K562 (cell line): ENCODE measurements at regions not wholly inside any gene's neighbourhood (a gene's known extent, or its start where the extent isn't known, plus 50 kb on each side); places are given as distances from the start of the nearest gene placed in this dataset.

Experiments
- ATAC-seq: fragments of 200-7000 bp; cut with Tn5 transposase; 3 replicates; pipeline ENCODE4 v1.9.1; 2020; ENCODE audit warnings: moderate library complexity
- BruUV-seq: library from RNA; stranded (reverse); fragments of 400-500 nt; replicated peaks from 2 replicates; lab custom pipeline; 2021; lab: Mats Ljungman, UMichigan
- CTCF ChIA-PET: fragments of 300-600 bp; formaldehyde crosslinking; extraction: SDS; loops from one replicate; lab custom pipeline; 2021; ENCODE audit warnings: low intra/inter-chr PET ratio; lab: Yijun Ruan, JAX
- POLR2A ChIA-PET: fragments of 300-600, 350-650 bp; sonication (Branson Sonifier 250); formaldehyde crosslinking; extraction: SDS; loops from one replicate; lab custom pipeline; 2021; ENCODE audit warnings: antibody characterized with exemption, inconsistent platforms; lab: Yijun Ruan, JAX
- DNase-seq, 4 experiments: peaks; one replicate each; pipeline versions ENCODE4 v3.0.0 to v3.0.0-alpha.2; 2011 to 2018; ENCODE audit warnings: low spot score in 3 of 4, mixed read lengths in 3 of 4; ENCODE audit errors: extremely low read depth in 1 of 4
- FAIRE-seq: peaks from 2 replicates; lab custom pipeline; 2011; peaks lifted over from hg19 to GRCh38; lab: Jason Lieb, UNC
- H2AFZ ChIP-seq: 2 replicates; pipeline ENCODE4 v1.6.0; 2011; ENCODE audit warnings: low read depth, low read length, control low read depth, inconsistent platforms
- H3K27ac ChIP-seq: fragments of 200-600 bp; 3 replicates; pipeline ENCODE4 v1.8.0; 2011; ENCODE audit warnings: low read depth, mild to moderate bottlenecking, control low read depth, inconsistent platforms, low read length, moderate library complexity, mixed read lengths; ENCODE audit errors: extremely low read depth
- H3K27me3 ChIP-seq, 2 experiments: fragments of 300-600 bp in 1 of 2; 2 replicates in 1 of 2; 3 replicates in 1 of 2; pipeline versions ENCODE4 v1.6.0 to v1.8.0; 2011; ENCODE audit warnings: inconsistent platforms in 2 of 2, low read length in 2 of 2, mild to moderate bottlenecking in 1 of 2, mixed read lengths in 1 of 2, moderate library complexity in 1 of 2; ENCODE audit not compliant: control insufficient read depth in 2 of 2, insufficient read depth in 2 of 2
- H3K36me3 ChIP-seq: fragments of 300-600 bp; 3 replicates; pipeline ENCODE4 v1.8.0; 2011; ENCODE audit warnings: mild to moderate bottlenecking, low read length, inconsistent platforms; ENCODE audit not compliant: control insufficient read depth, insufficient read depth
- H3K4me1 ChIP-seq, 2 experiments: fragments of 200-600 bp in 1 of 2; replicated peaks in 1 of 2; 2 replicates in 1 of 2; 3 replicates in 1 of 2; pipeline versions ENCODE4 v1.5.1 to v1.8.0; 2011; ENCODE audit warnings: inconsistent platforms in 2 of 2, low read length in 2 of 2, mild to moderate bottlenecking in 1 of 2, mixed read lengths in 1 of 2, moderate library complexity in 1 of 2; ENCODE audit not compliant: control insufficient read depth in 2 of 2, insufficient read depth in 2 of 2
- H3K4me2 ChIP-seq: 2 replicates; pipeline ENCODE4 v1.6.1; 2011; ENCODE audit warnings: low read length, control low read depth, inconsistent platforms, mixed read lengths; ENCODE audit not compliant: insufficient read depth
- H3K4me3 ChIP-seq: fragments of 200-600 bp; sonication (generic), shearing (Covaris generic); 2 replicates; pipeline ENCODE4 v1.5.1; 2016; ENCODE audit warnings: control low read depth, inconsistent platforms
- H3K79me2 ChIP-seq: fragments of 200-600 bp; 3 replicates; pipeline ENCODE4 v1.8.0; 2011; ENCODE audit warnings: low read length, inconsistent platforms; ENCODE audit not compliant: control insufficient read depth, insufficient read depth
- H3K9ac ChIP-seq, 2 experiments: 2 replicates each; pipeline versions ENCODE4 v1.6.0 to v1.6.1; 2011; ENCODE audit warnings: low read depth in 2 of 2, low read length in 2 of 2, control low read depth in 1 of 2, inconsistent platforms in 1 of 2, mild to moderate bottlenecking in 1 of 2, mixed read lengths in 1 of 2; ENCODE audit not compliant: insufficient read depth in 1 of 2
- H3K9me1 ChIP-seq: one replicate; pipeline ENCODE4 v1.6.0; 2011; ENCODE audit warnings: inconsistent platforms, mild to moderate bottlenecking, low read length, moderate library complexity; ENCODE audit not compliant: control insufficient read depth, insufficient read depth
- H3K9me3 ChIP-seq: replicated peaks from 2 replicates; pipeline ENCODE4 v1.5.1; 2011; ENCODE audit warnings: low read depth, low read length, inconsistent platforms; ENCODE audit not compliant: control insufficient read depth, insufficient read depth
- H4K20me1 ChIP-seq: replicated peaks from 2 replicates; pipeline ENCODE4 v1.6.1; 2011; ENCODE audit warnings: low read length, inconsistent platforms, mixed read lengths; ENCODE audit not compliant: control insufficient read depth, insufficient read depth
- CBX5 ChIP-seq: IDR thresholded peaks from 2 replicates; pipeline ENCODE4 v1.6.1; 2014; ENCODE audit warnings: low read depth, borderline replicate concordance
- ESRRB ChIP-seq: fragments of 250-450 bp; sonication (Bioruptor Pico); IDR thresholded peaks from 2 replicates; pipeline ENCODE4 v1.5.0; 2020; ENCODE audit warnings: mild to moderate bottlenecking, moderate library complexity, borderline replicate concordance
- MCM2 ChIP-seq: fragments of 450-650 bp; IDR thresholded peaks from 2 replicates; pipeline ENCODE4 v1.6.1; 2017; ENCODE audit warnings: low read depth, mild to moderate bottlenecking
- MTA2 ChIP-seq: fragments of 450-650 bp; IDR thresholded peaks from 2 replicates; pipeline ENCODE4 v1.6.1; 2016; ENCODE audit warnings: low read depth
- RAD21 ChIP-seq, 2 experiments: fragments of 250-450 bp in 1 of 2; fragments of 450-650 bp in 1 of 2; sonication (Bioruptor Pico) in 1 of 2; formaldehyde crosslinking in 1 of 2; IDR thresholded peaks in 1 of 2; conservative IDR thresholded peaks in 1 of 2; 2 replicates each; pipeline versions ENCODE4 v1.4.0 to v1.8.0; 2020 to 2022; ENCODE audit warnings: mild to moderate bottlenecking in 2 of 2, moderate library complexity in 1 of 2
- RAD51 ChIP-seq: fragments of 450-650 bp; IDR thresholded peaks from 2 replicates; pipeline ENCODE4 v1.7.1; 2016; ENCODE audit warnings: low read depth, mild to moderate bottlenecking, borderline replicate concordance
- ZNF551 ChIP-seq: fragments of 250-450 bp; sonication (Bioruptor Pico); IDR thresholded peaks from 2 replicates; pipeline ENCODE4 v1.5.0; 2021; ENCODE audit warnings: mild to moderate bottlenecking, moderate library complexity
- ZSCAN32 ChIP-seq: fragments of 450-650 bp; formaldehyde crosslinking; IDR thresholded peaks from 2 replicates; pipeline ENCODE4 v1.4.0; 2020; ENCODE audit warnings: mild to moderate bottlenecking, moderate library complexity
- WGBS: fragments of 100-300 bp; shearing (Covaris generic); methylation state at CpG from one replicate; pipeline ENCODE4 v1.1.6; 2016; ENCODE audit warnings: low coverage, mixed read lengths; ENCODE audit not compliant: insufficient coverage; ENCODE audit errors: missing lambda C conversion rate; 5-methylcytosine and 5-hydroxymethylcytosine counted together
- in situ Hi-C: fragments of 300-500 bp; cut with MboI; formaldehyde crosslinking; loops from 4 replicates; pipeline ENCODE4 v1.15.0; 2018; ENCODE audit warnings: inconsistent platforms, mixed read lengths
- intact Hi-C: fragments of 100-400 bp; cut with micrococcal nuclease; formaldehyde crosslinking; loops from 2 replicates; pipeline ENCODE4 v1.14.2; 2022
- TF ChIP-seq, protein P1 (sequence below): fragments of 450-650 bp; conservative IDR thresholded peaks from 2 replicates; pipeline ENCODE4 v1.6.1; 2016; ENCODE audit warnings: missing genetic modification characterization, low read depth, mild to moderate bottlenecking, missing compliant biosample characterization, moderate library complexity

DNA sequence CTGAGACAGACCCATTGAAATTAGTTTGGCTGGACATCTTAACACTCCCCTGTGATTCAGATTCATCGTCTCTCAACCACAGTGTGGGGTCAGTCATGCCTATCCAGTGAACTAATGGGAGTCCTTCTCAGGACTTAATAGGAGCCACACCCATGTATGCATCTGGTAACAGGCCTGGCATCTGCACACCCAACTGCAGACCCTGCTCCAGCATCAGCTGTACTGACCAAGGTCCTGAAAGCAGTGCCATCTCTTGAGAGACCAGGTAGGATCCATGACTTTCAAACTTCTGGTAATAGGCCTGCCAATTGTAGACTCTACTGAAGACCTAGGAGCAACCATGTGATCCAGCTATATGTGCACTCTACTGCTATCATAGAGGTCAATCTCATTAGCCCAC lies 363.6 kb upstream of the POU3F2 start:
- ATAC-seq (no peak), DNase-seq (no peak), FAIRE-seq (no peak)
- H3K9me1 ChIP-seq, result no peaks in the 10 kb centered on the region
- intact Hi-C loops (no loop called here), in situ Hi-C loops (no loop called here)
- no peaks in the 10 kb centered on the region for H3K4me1 ChIP-seq
- ChIA-PET POLR2A (no interaction called here), CTCF (no interaction called here)
- no peak overlapping the region for H3K9ac ChIP-seq
- H4K20me1 ChIP-seq, result no peaks in the 10 kb centered on the region
- no peaks in the 10 kb centered on the region for H3K79me2 ChIP-seq
- H3K4me2 ChIP-seq, result no peak overlapping the region
- 0% methylated on average over 1 of the region's 1 CpG for WGBS
- H3K9me3 ChIP-seq, result peaks cover 2% of the 10 kb centered on the region; the same call in 1 of the 2 replicates
- no peak overlapping the region for H3K27ac ChIP-seq
- TF ChIP-seq ZNF551 (CRISPR knock-in tag) (no peak), ESRRB (CRISPR knock-in tag) (no peak), CBX5 (no peak), RAD51 (no peak), MCM2 (no peak), RAD21 (CRISPR knock-in tag; conservative IDR thresholded peaks at IDR 0.05 in 1 of 2, IDR thresholded peaks at IDR 0.05 in 1 of 2) (no peak), MTA2 (no peak), ZSCAN32 (CRISPR knock-in tag) (no peak)
- TF ChIP-seq, protein P1, sequence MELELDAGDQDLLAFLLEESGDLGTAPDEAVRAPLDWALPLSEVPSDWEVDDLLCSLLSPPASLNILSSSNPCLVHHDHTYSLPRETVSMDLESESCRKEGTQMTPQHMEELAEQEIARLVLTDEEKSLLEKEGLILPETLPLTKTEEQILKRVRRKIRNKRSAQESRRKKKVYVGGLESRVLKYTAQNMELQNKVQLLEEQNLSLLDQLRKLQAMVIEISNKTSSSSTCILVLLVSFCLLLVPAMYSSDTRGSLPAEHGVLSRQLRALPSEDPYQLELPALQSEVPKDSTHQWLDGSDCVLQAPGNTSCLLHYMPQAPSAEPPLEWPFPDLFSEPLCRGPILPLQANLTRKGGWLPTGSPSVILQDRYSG (tag), result no peak
- TF ChIP-seq, all 486 proteins: peak for 0
- H3K27me3 ChIP-seq, result no peaks in the 10 kb centered on the region
- BruUV-seq, result no TSS peak
- H3K4me3 ChIP-seq, result no peak overlapping the region
- H2AFZ ChIP-seq, result no peak overlapping the region
- H3K36me3 ChIP-seq, result no peaks in the 10 kb centered on the region
